Stomach smooth muscle (tissue), 2 donors: ENCODE measurements at regions not wholly inside any gene's neighbourhood (a gene's known extent, or its start where the extent isn't known, plus 50 kb on each side); places are given as distances from the start of the nearest gene placed in this dataset.

Source experiments
- H3K27ac ChIP-seq: one replicate; pipeline ENCODE4 v1.7.0; 2013; ENCODE audit warnings: mild to moderate bottlenecking, low read length, inconsistent platforms
- H3K27me3 ChIP-seq, 2 donors: one replicate each; pipeline ENCODE4 v1.7.0; 2013; ENCODE audit warnings: low read length in 2 of 2; ENCODE audit not compliant: insufficient read depth in 2 of 2, control insufficient read depth in 1 of 2
- H3K36me3 ChIP-seq, 2 donors: one replicate each; pipeline ENCODE4 v1.7.0; 2013; ENCODE audit warnings: low read length in 2 of 2; ENCODE audit not compliant: control insufficient read depth in 2 of 2, insufficient read depth in 2 of 2
- H3K4me1 ChIP-seq: one replicate; pipeline ENCODE4 v1.7.0; 2013; ENCODE audit warnings: low read length; ENCODE audit not compliant: control insufficient read depth, insufficient read depth
- H3K4me3 ChIP-seq, 2 donors: one replicate each; pipeline ENCODE4 v1.7.0; 2013; ENCODE audit warnings: low read length in 2 of 2
- H3K9ac ChIP-seq, 2 donors: one replicate each; pipeline ENCODE4 v1.7.0; 2013; ENCODE audit warnings: low read length in 2 of 2, mild to moderate bottlenecking in 1 of 2
- H3K9me3 ChIP-seq, 2 donors: one replicate each; pipeline ENCODE4 v1.7.0; 2013; ENCODE audit warnings: low read length in 2 of 2; ENCODE audit not compliant: control insufficient read depth in 2 of 2
- donor health status: healthy.
- donor health status: Pancreatic carcinoma.

DNA sequence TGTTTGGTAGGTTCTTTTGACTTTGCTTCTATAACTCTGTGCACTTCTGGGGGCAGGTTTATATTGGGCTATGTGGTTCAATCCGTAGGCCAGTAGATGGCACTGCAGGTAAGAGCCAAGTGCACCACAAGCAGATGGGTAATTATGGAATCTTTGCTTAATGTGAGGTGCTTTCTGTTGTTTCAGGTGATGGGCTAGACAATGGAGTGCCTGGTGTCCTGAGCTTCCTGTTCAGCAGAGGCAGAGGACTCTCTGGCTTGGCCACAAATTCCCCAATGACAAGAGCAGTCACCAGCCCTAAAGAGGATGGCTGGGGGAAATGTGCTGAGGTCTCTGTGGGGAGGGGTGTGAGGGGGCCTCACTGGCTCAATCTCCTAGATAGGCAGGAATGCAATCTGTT, 455.0 kb downstream of the CCSER2 start:
- Histone ChIP-seq H3K36me3 (no peaks in the 10 kb centered on the region), H3K9ac (no peak overlapping the region), H3K4me3 (no peak overlapping the region), H3K27ac (no peak overlapping the region), H3K27me3 (no peaks in the 10 kb centered on the region), H3K4me1 (no peaks in the 10 kb centered on the region), H3K9me3 (no peaks in the 10 kb centered on the region)

DNA sequence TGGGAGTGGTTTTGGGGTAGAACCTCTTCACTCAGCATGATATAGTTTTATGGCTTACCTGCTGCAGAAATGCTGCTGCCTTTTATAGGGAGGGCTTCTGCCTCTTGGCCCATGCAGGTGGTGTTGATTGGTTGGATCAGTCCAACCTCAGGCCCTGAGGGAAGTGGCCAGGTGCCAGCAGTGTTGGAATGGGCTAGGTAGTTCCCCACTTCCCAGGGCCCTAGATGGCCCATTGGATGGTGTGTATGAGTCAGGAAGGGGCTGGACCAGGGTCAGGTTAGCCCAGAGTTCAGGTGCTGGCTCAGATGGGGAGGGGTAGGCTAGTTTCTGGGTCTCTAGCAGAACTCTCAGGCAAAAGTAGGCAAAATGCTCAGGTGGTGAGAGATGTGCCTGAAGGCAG, 455.5 kb downstream of the CCSER2 start:
- Histone ChIP-seq H3K36me3 (no peaks in the 10 kb centered on the region), H3K9ac (no peak overlapping the region), H3K4me3 (no peak overlapping the region), H3K9me3 (no peaks in the 10 kb centered on the region), H3K27ac (no peak overlapping the region), H3K4me1 (no peaks in the 10 kb centered on the region), H3K27me3 (no peaks in the 10 kb centered on the region)

DNA sequence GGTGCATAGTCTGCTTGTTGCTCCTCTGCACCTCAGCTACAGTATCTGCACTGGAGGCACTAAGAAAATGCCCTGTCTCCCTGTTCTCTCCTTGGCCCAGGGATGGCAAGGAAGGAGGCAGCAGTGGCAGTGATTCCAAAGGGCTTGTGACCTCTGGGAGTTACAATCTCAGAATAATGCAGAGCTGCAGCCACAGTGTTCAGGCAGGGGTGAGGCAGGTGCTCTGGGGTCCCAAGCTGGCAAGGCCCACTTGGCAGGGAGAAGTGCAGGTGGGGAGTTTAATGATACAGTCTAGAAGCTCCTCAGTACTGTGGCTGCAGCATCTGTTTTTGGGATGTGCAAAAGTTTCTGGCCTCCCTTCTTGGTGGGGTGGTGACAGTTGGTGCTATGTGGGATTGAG, 456.4 kb downstream of the CCSER2 start:
- Histone ChIP-seq H3K27ac (no peak overlapping the region), H3K4me1 (no peaks in the 10 kb centered on the region), H3K27me3 (no peaks in the 10 kb centered on the region), H3K9me3 (no peaks in the 10 kb centered on the region), H3K36me3 (no peaks in the 10 kb centered on the region), H3K9ac (no peak overlapping the region), H3K4me3 (no peak overlapping the region)

DNA sequence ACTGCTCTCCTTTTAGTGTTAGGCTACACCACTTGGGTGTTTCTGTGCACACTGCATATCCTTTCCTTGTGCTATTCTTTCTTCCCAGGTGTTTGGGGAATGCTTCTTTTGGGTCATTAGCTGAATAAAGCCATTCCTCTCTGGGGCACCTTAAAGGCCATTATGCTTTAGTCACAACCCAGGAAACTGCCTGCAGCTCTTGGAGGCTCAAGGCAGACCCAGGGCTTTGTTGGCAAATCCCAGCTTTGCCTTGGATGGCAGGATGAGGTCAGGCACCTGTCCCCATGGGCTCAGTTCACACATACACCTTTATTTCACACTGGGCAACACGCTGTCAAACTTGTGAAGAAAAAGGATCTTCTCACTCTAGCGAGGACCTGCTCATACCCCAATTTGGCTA, 460.6 kb downstream of the CCSER2 start:
- Histone ChIP-seq H3K27me3 (no peaks in the 10 kb centered on the region), H3K9ac (no peak overlapping the region), H3K4me3 (no peak overlapping the region), H3K27ac (no peak overlapping the region), H3K36me3 (no peaks in the 10 kb centered on the region), H3K4me1 (no peaks in the 10 kb centered on the region), H3K9me3 (no peaks in the 10 kb centered on the region)

DNA sequence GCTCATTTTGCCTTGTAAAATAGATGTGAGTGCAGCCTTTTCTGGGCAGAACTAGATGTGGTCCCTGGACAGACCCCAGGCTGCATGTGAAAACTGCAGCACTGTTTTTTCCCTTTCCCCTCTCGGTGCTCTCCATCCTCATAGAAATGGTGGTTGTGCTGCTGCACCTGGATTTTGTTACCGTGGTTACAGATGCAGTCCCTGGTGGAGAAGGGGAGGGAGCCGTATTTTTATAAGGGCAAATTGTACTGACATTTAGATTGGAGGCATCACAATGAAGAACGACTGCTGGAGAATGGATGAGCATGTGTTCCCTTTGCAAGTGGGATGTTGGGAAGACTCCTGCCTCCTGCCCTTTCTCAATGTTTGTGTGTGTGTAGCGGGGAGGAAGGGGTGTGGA, 469.9 kb downstream of the CCSER2 start:
- H3K27me3 ChIP-seq: peaks cover 0 to 5% of the 10 kb centered on the region in 2 donors
- no peak overlapping the region for H3K4me3 ChIP-seq
- no peaks in the 10 kb centered on the region for H3K36me3 ChIP-seq
- no peaks in the 10 kb centered on the region for H3K9me3 ChIP-seq
- no peak overlapping the region for H3K9ac ChIP-seq
- no peak overlapping the region for H3K27ac ChIP-seq
- H3K4me1 ChIP-seq: no peaks in the 10 kb centered on the region

DNA sequence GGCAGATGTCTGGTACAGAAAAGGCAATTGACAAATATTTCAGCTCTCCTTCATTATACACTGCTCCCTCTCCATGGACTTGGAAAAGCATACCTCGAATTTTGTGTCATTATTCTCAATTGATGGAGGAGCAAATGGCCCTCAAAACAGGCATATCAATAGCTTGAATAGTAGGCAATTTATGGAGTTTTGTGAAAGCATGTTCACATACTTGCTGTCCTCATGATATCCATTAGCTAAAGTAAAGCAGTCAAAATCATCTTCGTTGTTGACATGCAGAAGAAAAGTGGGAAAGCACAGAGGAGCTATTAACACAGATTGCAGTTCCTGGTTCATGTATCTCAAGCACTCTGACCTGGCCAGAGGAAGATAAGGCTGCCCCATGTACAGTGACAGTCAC, 472.8 kb downstream of the CCSER2 start:
- no peak overlapping the region for H3K27ac ChIP-seq
- no peaks in the 10 kb centered on the region for H3K36me3 ChIP-seq
- H3K4me1 ChIP-seq: no peaks in the 10 kb centered on the region
- H3K9me3 ChIP-seq: no peaks in the 10 kb centered on the region
- H3K9ac ChIP-seq: no peak overlapping the region
- H3K4me3 ChIP-seq: no peak overlapping the region
- peaks cover 0 to 5% of the 10 kb centered on the region in 2 donors for H3K27me3 ChIP-seq

DNA sequence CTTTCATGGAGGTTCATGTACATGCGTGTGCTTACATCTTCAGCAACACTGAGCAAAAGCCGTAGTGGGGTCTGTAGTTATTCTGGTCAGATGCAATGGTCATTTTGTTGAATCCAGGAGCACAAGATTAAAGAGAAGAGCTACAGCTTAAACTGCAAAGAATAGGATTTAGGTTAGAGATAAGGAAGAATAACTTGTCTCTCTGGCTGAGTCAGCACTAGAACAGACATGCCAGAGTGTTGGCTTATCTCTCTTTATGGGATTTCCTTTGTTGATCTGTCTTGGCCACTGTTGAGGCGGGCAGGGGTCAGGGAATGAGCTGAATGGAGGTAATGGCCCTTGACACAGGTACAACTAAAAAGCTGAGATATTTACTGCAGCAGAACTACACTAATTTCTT, 473.5 kb downstream of the CCSER2 start:
- Histone ChIP-seq H3K9ac (no peak overlapping the region), H3K27ac (no peak overlapping the region), H3K27me3 (peaks cover 0 to 5% of the 10 kb centered on the region in 2 donors), H3K4me3 (no peak overlapping the region), H3K4me1 (no peaks in the 10 kb centered on the region), H3K9me3 (no peaks in the 10 kb centered on the region), H3K36me3 (no peaks in the 10 kb centered on the region)

DNA sequence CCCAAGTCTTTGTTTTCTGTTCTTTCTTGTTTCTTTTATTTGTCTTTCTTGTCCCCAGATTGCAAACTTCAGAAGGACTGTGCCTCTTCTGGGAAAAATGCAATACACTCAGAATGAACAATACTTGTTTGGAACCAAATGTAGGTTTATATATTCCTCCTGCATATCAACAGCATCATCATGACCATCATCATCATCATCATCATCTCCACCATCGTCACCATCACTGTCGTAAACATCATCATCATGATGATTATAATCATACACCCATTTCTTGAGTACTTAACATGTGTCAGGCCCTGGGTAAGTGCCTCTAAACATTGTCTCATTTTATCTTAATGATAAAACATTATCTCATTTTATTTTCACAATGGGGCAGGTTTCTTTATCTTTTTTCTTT, 476.8 kb downstream of the CCSER2 start:
- no peaks in the 10 kb centered on the region for H3K36me3 ChIP-seq
- no peaks in the 10 kb centered on the region for H3K4me1 ChIP-seq
- H3K4me3 ChIP-seq: no peak overlapping the region
- no peak overlapping the region for H3K9ac ChIP-seq
- no peaks in the 10 kb centered on the region for H3K9me3 ChIP-seq
- H3K27me3 ChIP-seq: peaks cover 0 to 3% of the 10 kb centered on the region in 2 donors
- H3K27ac ChIP-seq: no peak overlapping the region

DNA sequence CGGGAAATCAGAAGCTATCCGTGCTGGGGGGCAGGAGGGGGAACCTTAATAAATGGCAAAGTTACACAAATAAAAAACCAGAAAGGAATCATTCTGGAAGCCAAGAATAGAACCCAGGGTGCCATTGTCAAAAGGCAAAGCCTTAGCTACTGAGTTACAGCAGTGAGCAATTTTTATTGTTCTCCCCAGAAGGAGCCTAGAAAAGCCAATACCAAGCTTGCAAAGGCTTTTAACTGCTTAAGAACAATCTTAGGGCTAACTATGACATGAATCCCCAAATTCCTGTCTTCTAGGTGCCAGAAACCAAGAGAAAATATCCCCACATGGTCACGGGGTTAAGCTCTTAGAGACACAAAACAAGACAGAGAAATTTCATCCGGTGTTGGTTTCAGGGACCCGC, 482.7 kb downstream of the CCSER2 start:
- no peak overlapping the region for H3K4me3 ChIP-seq
- H3K9me3 ChIP-seq: no peaks in the 10 kb centered on the region
- no peak overlapping the region for H3K9ac ChIP-seq
- no peak overlapping the region for H3K27ac ChIP-seq
- H3K27me3 ChIP-seq: no peaks in the 10 kb centered on the region
- H3K4me1 ChIP-seq: no peaks in the 10 kb centered on the region
- no peaks in the 10 kb centered on the region for H3K36me3 ChIP-seq

DNA sequence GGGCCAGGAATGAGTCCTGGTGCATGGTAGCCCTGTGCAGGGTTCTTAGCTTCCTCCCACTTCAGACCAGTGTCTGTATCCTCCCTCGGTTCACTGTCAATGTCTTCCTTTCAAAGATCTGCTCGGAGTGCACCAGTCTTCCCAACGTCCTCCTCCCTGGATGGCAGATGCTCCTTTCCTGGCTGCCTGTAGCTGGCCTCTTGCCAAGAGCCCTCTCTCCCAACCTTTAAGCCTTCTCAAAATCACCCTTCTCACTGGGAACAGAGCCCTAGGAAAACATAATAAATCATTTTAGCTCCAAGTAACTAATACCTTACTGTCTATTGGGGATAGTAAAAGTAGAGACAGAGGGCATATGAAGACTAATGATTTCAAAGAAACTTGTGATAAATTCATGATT, 490.6 kb downstream of the CCSER2 start:
- Histone ChIP-seq H3K27me3 (no peaks in the 10 kb centered on the region), H3K9ac (no peak overlapping the region), H3K4me1 (no peaks in the 10 kb centered on the region), H3K27ac (no peak overlapping the region), H3K9me3 (no peaks in the 10 kb centered on the region), H3K4me3 (no peak overlapping the region), H3K36me3 (no peaks in the 10 kb centered on the region)

DNA sequence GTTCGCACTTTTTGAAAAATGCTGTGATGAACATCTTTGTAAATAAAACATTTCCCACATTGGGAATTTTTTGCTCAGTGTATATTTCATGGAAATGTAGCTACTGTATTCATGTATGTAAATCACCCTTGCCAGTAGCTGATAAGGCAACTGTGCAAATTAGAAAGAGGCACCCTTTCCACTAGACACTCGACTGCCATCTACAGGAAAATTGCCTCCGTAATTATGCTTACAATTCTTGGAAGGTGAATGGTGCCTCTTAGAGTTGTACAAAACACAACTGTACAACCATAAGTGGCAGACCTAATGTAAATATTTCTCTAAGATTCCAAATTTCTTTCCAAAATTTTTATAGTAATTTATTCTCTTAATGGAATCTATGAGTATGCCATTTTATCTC, 491.7 kb downstream of the CCSER2 start:
- Histone ChIP-seq H3K27me3 (no peaks in the 10 kb centered on the region), H3K9ac (no peak overlapping the region), H3K36me3 (no peaks in the 10 kb centered on the region), H3K4me3 (no peak overlapping the region), H3K27ac (no peak overlapping the region), H3K9me3 (no peaks in the 10 kb centered on the region), H3K4me1 (no peaks in the 10 kb centered on the region)

DNA sequence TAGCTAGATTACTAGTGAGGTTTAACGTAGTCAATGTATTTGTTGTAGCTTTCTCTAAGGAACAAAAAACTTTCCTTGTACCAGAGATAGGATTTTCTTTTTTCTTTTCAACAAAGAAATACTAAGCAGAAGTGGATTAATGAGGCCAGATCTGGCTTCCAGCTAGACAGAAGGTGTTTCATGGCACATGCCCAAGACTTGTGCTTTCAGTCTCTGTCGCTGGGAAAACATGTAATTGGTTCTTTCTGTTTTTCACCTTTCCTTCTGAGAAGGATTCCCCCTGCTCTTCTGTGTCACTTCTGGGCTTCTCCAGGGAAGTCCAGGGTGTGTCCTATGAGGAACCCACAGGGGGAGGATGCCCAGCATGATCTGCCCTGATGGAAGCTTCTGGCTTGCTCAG, 492.2 kb downstream of the CCSER2 start:
- H3K9me3 ChIP-seq: no peaks in the 10 kb centered on the region
- no peak overlapping the region for H3K9ac ChIP-seq
- no peak overlapping the region for H3K27ac ChIP-seq
- H3K4me1 ChIP-seq: peaks cover 4% of the 10 kb centered on the region
- H3K27me3 ChIP-seq: no peaks in the 10 kb centered on the region
- H3K36me3 ChIP-seq: no peaks in the 10 kb centered on the region
- no peak overlapping the region for H3K4me3 ChIP-seq
